Stimulated activated CD4-positive, alpha-beta T cell treated with anti-CD3 and anti-CD28 coated beads, TNF-alpha, amount 100 ng/mL, for 48 hours (primary cell): ENCODE measurements at regions not wholly inside any gene's neighbourhood (a gene's known extent, or its start where the extent isn't known, plus 50 kb on each side); places are given as distances from the start of the nearest gene placed in this dataset.
A peak's percentile ranks its signal among the peaks of the same experiment; 100 is the strongest.

ENCODE experiments used
- DNase-seq, 3 donors: peaks; one replicate each; pipeline ENCODE4 v3.0.0-alpha.2; 2020; ENCODE audit warnings: low read depth in 3 of 3

DNA sequence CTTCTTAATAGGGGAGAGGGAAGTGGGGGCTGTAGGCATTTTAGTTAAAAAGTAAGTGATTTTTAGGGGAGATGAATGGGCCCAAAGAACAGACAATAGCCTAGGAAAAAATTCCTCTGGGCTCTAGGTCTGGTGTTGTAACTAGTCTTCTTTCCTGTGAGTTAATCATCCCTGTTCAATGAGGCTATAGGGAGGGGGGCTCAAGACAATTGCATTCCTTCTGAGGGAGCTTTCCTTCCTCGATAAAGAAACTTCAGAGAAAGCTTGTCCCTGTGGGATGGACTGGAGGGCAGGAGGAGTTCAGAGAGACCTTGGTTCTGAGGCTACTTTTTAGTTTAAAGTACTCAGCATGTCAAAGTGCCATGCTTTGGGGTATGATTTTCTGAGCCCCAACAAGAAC, 127.2 kb downstream of the BBS10 start:
- no peak for DNase-seq

DNA sequence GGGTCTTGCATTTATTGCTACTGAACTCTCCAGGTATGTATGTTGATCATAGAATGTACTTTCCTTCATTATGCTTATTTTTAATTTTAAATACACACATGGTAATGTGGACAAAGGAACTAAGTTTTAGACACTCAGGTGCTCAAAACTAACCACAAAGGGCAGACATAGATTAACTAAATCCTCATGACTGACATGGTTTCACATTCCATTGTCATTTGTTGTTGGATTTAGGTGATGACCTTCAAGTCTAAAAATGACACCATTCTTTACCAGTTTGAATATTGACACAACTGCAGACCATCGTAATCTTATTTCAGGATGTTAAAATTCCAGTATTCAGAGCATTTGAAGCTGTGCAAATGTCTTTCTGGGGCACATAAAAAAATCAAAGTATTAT, 128.4 kb downstream of the BBS10 start:
- DNase-seq = no peak

- no peak for DNase-seq
These were observed 131.4 kb downstream of the BBS10 start for GRCh38 chr12:76216585-76217472.

DNA sequence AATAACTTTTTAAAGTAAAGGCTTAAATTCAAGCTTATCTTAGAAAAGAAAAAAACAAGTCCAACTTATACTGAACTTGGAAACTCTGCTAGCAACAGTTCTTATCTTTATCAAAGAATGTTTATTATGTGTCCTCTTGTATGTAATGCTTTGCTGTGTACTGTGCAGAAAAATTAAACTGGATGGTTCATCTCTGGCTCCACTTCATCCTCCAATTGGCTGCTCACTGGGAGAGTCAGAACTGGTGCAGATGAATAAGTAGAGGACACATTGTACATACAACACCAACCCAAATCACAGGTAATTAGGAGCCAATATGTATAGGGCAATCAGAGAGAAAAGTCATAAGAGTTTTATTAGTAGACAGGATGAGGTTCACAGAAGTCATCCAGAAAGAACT, 123.6 kb upstream of the NAP1L1 start:
- no peak for DNase-seq

- DNase-seq = no peak
These were observed 122.2 kb upstream of the NAP1L1 start for GRCh38 chr12:76206677-76207072.

DNA sequence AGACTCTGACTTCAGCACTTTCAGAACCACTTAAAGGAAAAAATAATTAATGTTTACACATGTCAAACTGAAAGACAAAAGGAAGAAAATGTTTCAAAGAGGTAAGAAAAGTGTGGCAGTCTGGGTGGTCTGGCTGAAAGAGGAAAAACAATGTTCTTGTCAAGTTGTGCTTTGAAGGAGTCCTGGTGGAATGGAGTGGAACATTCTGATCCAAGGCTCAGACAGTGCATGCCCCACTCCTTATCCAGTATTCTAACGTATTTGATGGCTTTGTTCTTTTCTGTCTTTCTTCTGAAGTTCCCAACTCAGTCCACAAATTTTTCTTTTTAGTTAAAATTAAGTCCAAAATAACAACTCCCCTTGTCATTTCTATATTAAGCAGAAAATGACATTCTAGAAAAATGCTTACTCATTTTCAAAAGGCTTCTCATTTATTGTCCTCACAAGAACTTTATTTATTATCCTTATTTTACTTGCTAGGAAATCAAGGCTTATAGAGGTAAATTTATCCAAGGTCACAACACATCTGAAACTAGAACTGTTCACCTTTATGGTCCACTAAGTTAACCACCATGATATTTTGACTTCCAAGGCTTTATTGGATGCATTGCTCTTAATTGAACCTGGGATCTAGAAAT, 121.7 kb upstream of the NAP1L1 start:
- DNase-seq = no peak

- no peak for DNase-seq
These were observed 118.1 kb upstream of the NAP1L1 start for GRCh38 chr12:76202621-76203020.

GRCh38 chr12:76201758-76202157, 117.3 kb upstream of the NAP1L1 start:
- DNase-seq = no peak

- no peak for DNase-seq
These were observed 116.8 kb upstream of the NAP1L1 start for GRCh38 chr12:76201316-76201715.

- DNase-seq = no peak
These were observed 115.3 kb upstream of the NAP1L1 start for GRCh38 chr12:76199808-76200207.

GRCh38 chr12:76198839-76199238, 114.4 kb upstream of the NAP1L1 start:
- DNase-seq = no peak

- DNase-seq = no peak
These were observed 112.8 kb upstream of the NAP1L1 start for GRCh38 chr12:76197283-76197682.

DNA sequence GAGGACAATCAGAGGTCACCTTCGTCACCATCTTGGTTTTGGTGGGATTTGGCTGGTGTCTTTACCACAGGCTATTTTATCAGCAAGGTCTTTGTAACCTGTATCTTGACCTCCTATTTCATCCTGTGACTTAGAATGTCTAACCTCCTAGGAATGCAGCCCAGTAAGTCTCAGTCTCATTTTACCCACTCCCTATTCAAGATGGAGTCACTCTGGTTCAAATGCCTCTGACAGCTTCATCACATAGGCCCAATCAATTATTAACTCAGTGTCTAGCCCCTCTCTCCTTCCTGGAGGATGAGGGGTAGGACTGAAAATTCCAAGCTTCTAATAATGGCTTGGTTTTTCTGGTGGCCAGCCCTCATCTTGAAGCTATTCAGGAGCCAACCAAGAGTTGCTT, 111.4 kb upstream of the NAP1L1 start:
- no peak for DNase-seq

DNA sequence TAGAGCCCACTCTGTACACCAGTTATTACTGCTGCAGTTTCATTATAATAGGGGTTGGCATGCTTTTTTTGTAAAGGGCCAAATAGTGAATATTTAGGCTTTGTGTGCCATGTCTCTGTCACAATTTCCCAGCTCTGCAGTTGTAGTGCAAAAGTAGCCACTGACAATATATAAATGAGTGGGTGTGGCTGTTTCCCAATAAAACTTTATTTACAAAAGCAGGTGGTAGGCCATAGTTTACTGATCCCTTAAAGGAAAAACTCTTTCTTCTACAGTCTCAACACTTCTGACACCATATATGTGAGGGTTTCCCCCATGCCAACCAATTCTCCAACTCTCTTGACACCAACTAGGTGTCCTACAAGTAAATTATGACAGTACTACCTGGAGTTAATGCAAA, 110.2 kb upstream of the NAP1L1 start:
- no peak for DNase-seq

DNA sequence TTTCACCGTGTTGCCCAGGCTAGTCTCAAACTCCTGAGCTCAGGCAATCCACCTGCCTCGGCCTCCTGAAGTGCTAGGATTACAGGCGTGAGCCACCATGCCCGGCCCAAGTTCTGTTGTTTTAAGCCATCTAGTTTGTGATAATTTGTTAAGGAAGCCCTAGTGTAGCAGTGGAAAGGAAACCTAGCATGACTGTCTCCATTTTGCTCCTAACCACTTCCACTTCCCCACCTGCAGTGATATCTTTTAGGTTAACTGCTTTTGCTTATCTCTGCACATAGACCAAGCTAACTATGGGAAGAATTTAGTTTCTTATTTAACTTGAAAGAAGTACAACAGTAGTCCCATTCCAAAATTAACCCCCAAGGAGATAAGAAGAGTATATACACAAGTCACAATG, 109.5 kb upstream of the NAP1L1 start:
- no peak for DNase-seq

DNA sequence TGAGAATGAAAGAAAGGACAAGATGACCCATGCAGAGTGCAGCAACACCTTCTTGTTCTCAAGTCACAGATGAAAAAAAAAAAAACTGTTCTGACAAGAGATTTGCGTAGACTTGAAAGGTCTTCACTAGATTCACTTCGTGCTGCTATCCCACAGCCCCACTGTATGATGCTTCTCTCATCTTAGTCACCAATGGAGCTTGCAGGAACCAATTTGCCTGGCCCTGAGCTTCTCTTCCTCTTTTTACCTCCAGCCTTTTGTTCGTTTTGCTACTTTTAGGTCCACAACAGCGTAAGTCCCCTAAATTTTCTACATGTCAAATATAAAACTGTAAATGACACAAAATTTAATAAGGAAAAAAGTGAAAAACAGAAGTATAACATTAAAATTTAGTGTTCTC, 107.9 kb upstream of the NAP1L1 start:
- no peak for DNase-seq

DNA sequence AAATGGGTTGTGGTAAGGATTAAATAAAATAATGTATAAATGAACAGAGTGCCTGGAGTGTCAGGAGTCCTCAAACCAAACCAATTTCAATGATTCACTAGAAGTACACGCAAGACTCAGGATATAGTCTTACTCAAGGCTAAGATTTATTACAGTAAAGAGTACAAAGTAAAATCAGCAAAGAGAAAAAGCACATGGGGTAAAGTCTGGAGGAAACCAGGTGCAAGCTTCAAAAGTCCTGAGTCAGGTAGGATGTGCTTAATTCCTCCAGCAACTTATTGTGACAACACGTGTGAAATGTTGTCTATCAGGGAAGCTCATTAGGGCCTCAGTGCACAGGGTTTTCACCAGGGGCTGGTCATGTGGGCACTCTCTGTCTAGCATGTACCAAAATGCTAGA, 105.8 kb upstream of the NAP1L1 start:
- no peak for DNase-seq

DNA sequence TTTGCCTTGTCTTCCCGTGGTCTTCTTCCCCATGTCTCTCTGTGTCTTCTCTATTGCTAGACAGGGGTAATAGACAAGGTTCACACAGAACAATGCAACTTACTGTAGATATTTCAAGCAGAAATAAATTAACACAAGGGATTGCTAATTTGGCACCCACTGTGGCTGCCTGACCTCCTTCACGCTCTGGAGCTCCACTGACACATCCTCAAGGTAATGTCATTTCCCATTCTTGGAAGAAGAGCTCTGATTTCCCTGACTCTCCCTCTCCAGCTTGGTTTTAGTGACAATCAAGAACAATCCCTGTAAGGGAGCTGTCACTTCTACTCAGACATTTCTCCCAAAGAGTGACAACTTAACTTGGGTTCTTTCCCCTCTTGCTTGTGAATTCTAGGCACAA, 105.4 kb upstream of the NAP1L1 start:
- DNase-seq = no peak

DNA sequence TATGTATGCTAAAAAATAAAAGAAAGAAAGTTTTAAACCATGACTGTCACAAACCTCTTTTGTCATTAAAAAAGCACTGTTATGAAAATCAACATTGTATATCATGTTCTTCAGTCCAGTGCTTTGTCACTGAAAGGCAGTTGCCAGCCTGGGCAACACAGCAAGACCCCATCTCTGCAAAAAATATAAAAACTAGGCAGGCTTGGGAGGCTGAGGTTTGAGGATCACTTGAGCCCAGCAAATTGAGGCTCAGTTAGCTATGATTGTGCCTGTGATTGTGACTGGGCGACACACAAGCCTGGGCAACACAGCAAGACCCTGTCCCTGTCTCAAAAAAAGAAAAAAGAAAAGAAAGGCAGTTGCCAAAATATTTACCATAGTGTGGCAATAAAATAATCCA, 102.7 kb upstream of the NAP1L1 start:
- DNase-seq = no peak

DNA sequence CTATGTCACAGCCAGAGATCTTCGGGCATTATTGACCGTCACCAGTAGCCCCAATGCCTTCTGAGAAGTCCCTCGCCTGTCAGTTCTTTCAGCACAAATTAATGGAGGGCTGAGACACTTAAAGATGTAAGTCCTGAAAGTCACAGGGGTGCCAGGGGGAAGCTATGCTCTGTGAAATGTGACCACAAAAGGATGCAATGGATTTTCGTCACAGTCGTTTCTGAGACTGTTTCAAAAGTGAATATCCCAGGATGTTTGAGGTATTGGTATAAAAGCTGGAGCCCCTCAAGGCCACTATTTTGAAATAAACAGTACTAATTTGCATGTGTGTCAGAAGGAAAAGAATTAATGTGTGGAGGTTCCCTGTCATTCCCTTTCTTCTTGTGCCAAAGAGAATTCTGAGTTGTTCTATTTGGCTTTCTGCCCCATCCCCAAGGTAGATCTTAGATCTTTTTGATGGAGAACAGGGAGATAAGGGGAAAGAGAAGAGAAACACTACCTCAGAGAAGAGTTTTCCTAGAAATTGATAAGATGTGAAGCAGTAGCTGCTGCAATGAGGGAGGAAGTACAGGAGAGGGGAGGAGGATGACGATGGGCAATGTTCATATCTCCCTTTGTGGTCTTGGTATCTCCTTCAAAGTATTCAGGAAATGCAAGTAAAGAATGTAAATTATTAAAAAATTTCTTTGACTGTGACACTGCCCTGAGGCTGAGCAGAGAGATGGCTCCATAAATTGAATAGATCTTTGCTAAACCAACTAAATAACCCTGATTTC, 101.8 kb upstream of the NAP1L1 start:
- no peak for DNase-seq

DNA sequence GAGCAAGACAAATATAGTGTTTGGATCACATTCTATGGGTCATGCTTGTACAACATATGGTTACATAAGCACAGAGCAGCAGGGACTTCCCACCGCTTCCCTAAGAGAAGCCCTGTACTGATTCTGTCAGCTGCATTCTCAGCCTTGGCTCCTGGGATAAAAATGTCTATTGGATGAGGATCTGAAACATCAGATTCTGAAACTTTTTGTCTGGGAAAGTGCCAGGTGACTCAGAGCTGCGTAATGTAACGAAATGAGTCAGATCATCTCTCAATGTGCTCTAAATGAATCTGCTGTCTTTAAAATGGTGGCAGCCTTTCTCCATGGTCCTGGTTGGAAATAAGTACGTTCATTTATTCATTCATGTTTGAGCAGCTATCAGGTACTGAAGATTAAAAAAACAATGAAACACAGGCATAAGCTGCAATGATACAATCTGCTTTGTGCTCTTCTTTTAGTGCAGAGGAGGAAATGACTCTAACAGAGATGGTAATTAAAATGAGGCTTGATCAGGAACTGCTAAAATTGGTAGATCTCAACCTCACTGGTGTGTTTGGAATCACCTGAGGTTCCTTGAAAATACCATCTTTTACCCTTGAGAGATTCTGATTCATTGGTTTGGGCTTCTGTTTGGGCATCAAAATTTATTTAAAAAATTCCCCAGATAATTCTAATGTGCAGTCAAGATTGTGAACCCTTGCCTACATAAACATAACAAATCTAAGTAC, 99.1 kb upstream of the NAP1L1 start:
- peak; percentile 41 to 49 (median 48) for DNase-seq
